K562 (cell line): ENCODE measurements at regions not wholly inside any gene's neighbourhood (a gene's known extent, or its start where the extent isn't known, plus 50 kb on each side); places are given as distances from the start of the nearest gene placed in this dataset.

Experiments
- CTCF ChIP-seq, 3 experiments: IDR thresholded peaks in 2 of 3; conservative IDR thresholded peaks in 1 of 3; 2 replicates each; pipeline ENCODE4 v1.5.1; 2011 to 2012; ENCODE audit warnings: low read length in 3 of 3, mild to moderate bottlenecking in 3 of 3, control low read depth in 2 of 3, improper control_type of control experiment in 1 of 3, inconsistent platforms in 1 of 3, low read depth in 1 of 3, mixed read lengths in 1 of 3, moderate library complexity in 1 of 3; ENCODE audit not compliant: insufficient read depth in 2 of 3
- ELF2 ChIP-seq: fragments of 250-450 bp; sonication (Bioruptor Pico); IDR thresholded peaks from 2 replicates; pipeline ENCODE4 v1.5.0; 2021; ENCODE audit warnings: mild to moderate bottlenecking
- GTF2B ChIP-seq: IDR thresholded peaks from 2 replicates; pipeline ENCODE4 v1.6.1; 2011; ENCODE audit not compliant: insufficient read length; ENCODE audit errors: extremely low read depth
- MYBL2 ChIP-seq, 2 experiments: fragments of 450-650 bp in 1 of 2; sonication (generic) in 1 of 2; formaldehyde crosslinking in 1 of 2; IDR thresholded peaks; 2 replicates each; pipeline versions ENCODE4 v1.6.1 to v1.8.1; 2017 to 2022; ENCODE audit warnings: borderline replicate concordance in 1 of 2, inconsistent platforms in 1 of 2, low read depth in 1 of 2, mild to moderate bottlenecking in 1 of 2, missing genetic modification reagents in 1 of 2, moderate library complexity in 1 of 2
- POLR2AphosphoS2 ChIP-seq: IDR thresholded peaks from 2 replicates; pipeline ENCODE4 v1.6.1; 2012; ENCODE audit warnings: low read length, improper control_type of control experiment
- PPARD ChIP-seq: fragments of 250-450 bp; sonication (Bioruptor Pico); IDR thresholded peaks from 2 replicates; pipeline ENCODE4 v1.8.0; 2022; ENCODE audit warnings: inconsistent platforms, mild to moderate bottlenecking, moderate library complexity
- REST ChIP-seq, 2 experiments: fragments of 450-650 bp; formaldehyde crosslinking in 1 of 2; IDR thresholded peaks; 2 replicates each; pipeline versions ENCODE4 v1.4.0 to v1.6.1; 2014 to 2020; ENCODE audit warnings: mild to moderate bottlenecking in 2 of 2, borderline replicate concordance in 1 of 2, low read depth in 1 of 2
- TCFL5 ChIP-seq: fragments of 250-450 bp; sonication (Bioruptor Pico); conservative IDR thresholded peaks from 2 replicates; pipeline ENCODE4 v1.6.1; 2021; ENCODE audit warnings: mild to moderate bottlenecking, moderate library complexity, matching md5 sums
- TFE3 ChIP-seq: fragments of 450-650 bp; formaldehyde crosslinking; IDR thresholded peaks from 2 replicates; pipeline ENCODE4 v1.4.0; 2020; ENCODE audit warnings: mild to moderate bottlenecking, mixed read lengths
- ZFPM2 ChIP-seq: fragments of 250-450 bp; sonication (Bioruptor Pico); IDR thresholded peaks from 2 replicates; pipeline ENCODE4 v1.5.1; 2022; ENCODE audit warnings: mild to moderate bottlenecking
- ZNF830 ChIP-seq: fragments of 250-450 bp; sonication (Bioruptor Pico); IDR thresholded peaks from 2 replicates; pipeline ENCODE4 v1.5.0; 2021; ENCODE audit warnings: mild to moderate bottlenecking

- TF ChIP-seq TFE3 (CRISPR knock-in tag), result no peak
- TF ChIP-seq ELF2 (CRISPR knock-in tag), result no peak
- no peak for TF ChIP-seq GTF2B
- TF ChIP-seq TCFL5 (CRISPR knock-in tag), result no peak
- no peak for TF ChIP-seq PPARD (CRISPR knock-in tag)
- peak; percentile 16; the same call in 1 of the 2 replicates for TF ChIP-seq REST (IDR thresholded peaks at IDR 0.05; ENCODE audit: borderline replicate concordance)
- no peak for TF ChIP-seq REST (CRISPR knock-in tag; IDR thresholded peaks at IDR 0.05; ENCODE audit: low read depth)
- TF ChIP-seq MYBL2 (IDR thresholded peaks at IDR 0.05; ENCODE audit: low read depth), result no peak
- no peak for TF ChIP-seq MYBL2 (CRISPR knock-in tag; IDR thresholded peaks at IDR 0.05; ENCODE audit: borderline replicate concordance)
- TF ChIP-seq ZNF830 (CRISPR knock-in tag), result no peak
- TF ChIP-seq CTCF (IDR thresholded peaks at IDR 0.05 in 2 of 3, conservative IDR thresholded peaks at IDR 0.05 in 1 of 3; ENCODE audit: insufficient read depth in 2 of 3, low read depth in 1 of 3, low read length in 3 of 3), result peak in 2 of 3 experiments; percentile 31 to 43; a peak in 3 of 6 replicates
- no peak for TF ChIP-seq ZFPM2
- TF ChIP-seq POLR2AphosphoS2, result no peak
These were observed 160.4 kb downstream of the ABCA8 start (continued) for GRCh38 chr17:68794636-68795434.
